ENCODE measurements at regions not wholly inside any gene's neighbourhood (a gene's known extent, or its start where the extent isn't known, plus 50 kb on each side); places are given as distances from the start of the nearest gene placed in this dataset.
A peak's percentile ranks its signal among the peaks of the same experiment; 100 is the strongest.

- no peak overlapping the region for H3K4me3 ChIP-seq (ENCODE audit: insufficient read depth, low read depth, low read length)
- H3K27ac ChIP-seq (ENCODE audit: insufficient read depth, low read depth, low read length, poor library complexity, severe bottlenecking), result no peak overlapping the region
- H3K9me3 ChIP-seq (ENCODE audit: control insufficient read depth, low read length), result no peaks in the 10 kb centered on the region
- WGBS, 2 experiments, result 47% methylated on average over 2 of the region's 2 CpGs
- no peaks in the 10 kb centered on the region for H3K36me3 ChIP-seq (ENCODE audit: control insufficient read depth, insufficient read depth, low read length)
- no peaks in the 10 kb centered on the region for H3K27me3 ChIP-seq (ENCODE audit: control insufficient read depth, insufficient read depth, low read length, poor library complexity, severe bottlenecking)
- no peaks in the 10 kb centered on the region for H3K4me1 ChIP-seq (ENCODE audit: control insufficient read depth, insufficient read depth, low read length)
These were observed 478.7 kb downstream of the PDCD6IP start for GRCh38 chr3:34277110-34277509.

GRCh38 chr3:34279901-34280300 lies 481.5 kb downstream of the PDCD6IP start:
- Histone ChIP-seq H3K9me3 (ENCODE audit: control insufficient read depth, low read length) (no peaks in the 10 kb centered on the region), H3K36me3 (ENCODE audit: control insufficient read depth, insufficient read depth, low read length) (no peaks in the 10 kb centered on the region), H3K4me1 (ENCODE audit: control insufficient read depth, insufficient read depth, low read length) (no peaks in the 10 kb centered on the region), H3K27me3 (ENCODE audit: control insufficient read depth, insufficient read depth, low read length, poor library complexity, severe bottlenecking) (no peaks in the 10 kb centered on the region), H3K4me3 (ENCODE audit: insufficient read depth, low read depth, low read length) (no peak overlapping the region), H3K27ac (ENCODE audit: insufficient read depth, low read depth, low read length, poor library complexity, severe bottlenecking) (no peak overlapping the region)
- 86 to 100% methylated on average over 1 of the region's 2 CpGs for WGBS, 2 experiments

- Histone ChIP-seq H3K4me1 (ENCODE audit: control insufficient read depth, insufficient read depth, low read length) (peaks cover 11% of the 10 kb centered on the region), H3K4me3 (ENCODE audit: insufficient read depth, low read depth, low read length) (no peak overlapping the region), H3K27me3 (ENCODE audit: control insufficient read depth, insufficient read depth, low read length, poor library complexity, severe bottlenecking) (no peaks in the 10 kb centered on the region), H3K36me3 (ENCODE audit: control insufficient read depth, insufficient read depth, low read length) (no peaks in the 10 kb centered on the region), H3K9me3 (ENCODE audit: control insufficient read depth, low read length) (no peaks in the 10 kb centered on the region), H3K27ac (ENCODE audit: insufficient read depth, low read depth, low read length, poor library complexity, severe bottlenecking) (no peak overlapping the region)
- WGBS, 2 experiments, result 87 to 98% methylated on average over 3 of the region's 3 CpGs
These were observed 485.3 kb downstream of the PDCD6IP start for GRCh38 chr3:34283751-34284150.

GRCh38 chr3:34284959-34285826 lies 486.8 kb downstream of the PDCD6IP start:
- Histone ChIP-seq H3K36me3 (ENCODE audit: control insufficient read depth, insufficient read depth, low read length) (no peaks in the 10 kb centered on the region), H3K4me3 (ENCODE audit: insufficient read depth, low read depth, low read length) (no peak overlapping the region), H3K4me1 (ENCODE audit: control insufficient read depth, insufficient read depth, low read length) (peaks cover 11% of the 10 kb centered on the region), H3K27me3 (ENCODE audit: control insufficient read depth, insufficient read depth, low read length, poor library complexity, severe bottlenecking) (no peaks in the 10 kb centered on the region), H3K27ac (ENCODE audit: insufficient read depth, low read depth, low read length, poor library complexity, severe bottlenecking) (no peak overlapping the region), H3K9me3 (ENCODE audit: control insufficient read depth, low read length) (no peaks in the 10 kb centered on the region)
- 83 to 87% methylated on average over 7 of the region's 7 CpGs for WGBS, 2 experiments

GRCh38 chr3:34285827-34286188 lies 487.4 kb downstream of the PDCD6IP start:
- Histone ChIP-seq H3K4me1 (ENCODE audit: control insufficient read depth, insufficient read depth, low read length) (peaks cover 11% of the 10 kb centered on the region), H3K27ac (ENCODE audit: insufficient read depth, low read depth, low read length, poor library complexity, severe bottlenecking) (peak overlapping the region; percentile 44)
- 82 to 89% methylated on average over 2 of the region's 2 CpGs for WGBS, 2 experiments

GRCh38 chr3:34292605-34293300 lies 494.3 kb downstream of the PDCD6IP start:
- Histone ChIP-seq H3K27me3 (ENCODE audit: control insufficient read depth, insufficient read depth, low read length, poor library complexity, severe bottlenecking) (no peaks in the 10 kb centered on the region), H3K27ac (ENCODE audit: insufficient read depth, low read depth, low read length, poor library complexity, severe bottlenecking) (no peak overlapping the region), H3K9me3 (ENCODE audit: control insufficient read depth, low read length) (no peaks in the 10 kb centered on the region), H3K4me1 (ENCODE audit: control insufficient read depth, insufficient read depth, low read length) (no peaks in the 10 kb centered on the region), H3K36me3 (ENCODE audit: control insufficient read depth, insufficient read depth, low read length) (no peaks in the 10 kb centered on the region), H3K4me3 (ENCODE audit: insufficient read depth, low read depth, low read length) (no peak overlapping the region)
- 67 to 77% methylated on average over 1 to 3 of the region's 3 CpGs for WGBS, 2 experiments

More at GRCh38 chr3:34285827-34286188, 487.4 kb downstream of the PDCD6IP start:
- Histone ChIP-seq H3K27me3 (ENCODE audit: control insufficient read depth, insufficient read depth, low read length, poor library complexity, severe bottlenecking) (no peaks in the 10 kb centered on the region), H3K9me3 (ENCODE audit: control insufficient read depth, low read length) (no peaks in the 10 kb centered on the region), H3K4me3 (ENCODE audit: insufficient read depth, low read depth, low read length) (no peak overlapping the region), H3K36me3 (ENCODE audit: control insufficient read depth, insufficient read depth, low read length) (no peaks in the 10 kb centered on the region)

- Histone ChIP-seq H3K4me3 (ENCODE audit: insufficient read depth, low read depth, low read length) (no peak overlapping the region), H3K27ac (ENCODE audit: insufficient read depth, low read depth, low read length, poor library complexity, severe bottlenecking) (no peak overlapping the region), H3K9me3 (ENCODE audit: control insufficient read depth, low read length) (no peaks in the 10 kb centered on the region), H3K27me3 (ENCODE audit: control insufficient read depth, insufficient read depth, low read length, poor library complexity, severe bottlenecking) (no peaks in the 10 kb centered on the region), H3K36me3 (ENCODE audit: control insufficient read depth, insufficient read depth, low read length) (no peaks in the 10 kb centered on the region), H3K4me1 (ENCODE audit: control insufficient read depth, insufficient read depth, low read length) (no peaks in the 10 kb centered on the region)
These were observed 495.8 kb downstream of the PDCD6IP start for GRCh38 chr3:34294240-34294639.

GRCh38 chr3:34296796-34297195 lies 498.4 kb downstream of the PDCD6IP start:
- WGBS, 2 experiments, result 90 to 95% methylated on average over 4 of the region's 4 CpGs
- Histone ChIP-seq H3K27me3 (ENCODE audit: control insufficient read depth, insufficient read depth, low read length, poor library complexity, severe bottlenecking) (no peaks in the 10 kb centered on the region), H3K9me3 (ENCODE audit: control insufficient read depth, low read length) (no peaks in the 10 kb centered on the region), H3K4me3 (ENCODE audit: insufficient read depth, low read depth, low read length) (no peak overlapping the region), H3K27ac (ENCODE audit: insufficient read depth, low read depth, low read length, poor library complexity, severe bottlenecking) (no peak overlapping the region), H3K4me1 (ENCODE audit: control insufficient read depth, insufficient read depth, low read length) (peaks cover 14% of the 10 kb centered on the region), H3K36me3 (ENCODE audit: control insufficient read depth, insufficient read depth, low read length) (no peaks in the 10 kb centered on the region)

- H3K9me3 ChIP-seq (ENCODE audit: control insufficient read depth, low read length), result no peaks in the 10 kb centered on the region
- no peak overlapping the region for H3K4me3 ChIP-seq (ENCODE audit: insufficient read depth, low read depth, low read length)
- H3K27ac ChIP-seq (ENCODE audit: insufficient read depth, low read depth, low read length, poor library complexity, severe bottlenecking), result no peak overlapping the region
- WGBS, 2 experiments, result 100% methylated on average over 1 of the region's 2 CpGs; no CpG with 5 or more reads in 1 of the 2 experiments
- no peaks in the 10 kb centered on the region for H3K27me3 ChIP-seq (ENCODE audit: control insufficient read depth, insufficient read depth, low read length, poor library complexity, severe bottlenecking)
- peaks cover 14% of the 10 kb centered on the region for H3K4me1 ChIP-seq (ENCODE audit: control insufficient read depth, insufficient read depth, low read length)
- no peaks in the 10 kb centered on the region for H3K36me3 ChIP-seq (ENCODE audit: control insufficient read depth, insufficient read depth, low read length)
These were observed 500.2 kb downstream of the PDCD6IP start for GRCh38 chr3:34298653-34299052.

- Histone ChIP-seq H3K27me3 (ENCODE audit: control insufficient read depth, insufficient read depth, low read length, poor library complexity, severe bottlenecking) (no peaks in the 10 kb centered on the region), H3K4me1 (ENCODE audit: control insufficient read depth, insufficient read depth, low read length) (peaks cover 14% of the 10 kb centered on the region), H3K4me3 (ENCODE audit: insufficient read depth, low read depth, low read length) (no peak overlapping the region), H3K27ac (ENCODE audit: insufficient read depth, low read depth, low read length, poor library complexity, severe bottlenecking) (no peak overlapping the region), H3K9me3 (ENCODE audit: control insufficient read depth, low read length) (no peaks in the 10 kb centered on the region), H3K36me3 (ENCODE audit: control insufficient read depth, insufficient read depth, low read length) (no peaks in the 10 kb centered on the region)
- WGBS, 2 experiments, result 33% methylated on average over 1 of the region's 3 CpGs; no CpG with 5 or more reads in 1 of the 2 experiments
These were observed 502.2 kb downstream of the PDCD6IP start for GRCh38 chr3:34300621-34301020.

Data from ectodermal cell (in vitro differentiated cells).